GM12878 (cell line): ENCODE measurements at regions not wholly inside any gene's neighbourhood (a gene's known extent, or its start where the extent isn't known, plus 50 kb on each side); places are given as distances from the start of the nearest gene placed in this dataset.

Experiments used
- GABPA ChIP-seq: IDR thresholded peaks from 2 replicates; pipeline ENCODE4 v1.6.1; 2014; ENCODE audit warnings: antibody characterized with exemption, low read depth, mild to moderate bottlenecking, inconsistent platforms
- MEF2A ChIP-seq: IDR thresholded peaks from 2 replicates; pipeline ENCODE4 v1.6.1; 2011; ENCODE audit warnings: low read depth, mild to moderate bottlenecking, low read length, moderate library complexity; ENCODE audit not compliant: insufficient read depth
- POLR2A ChIP-seq: IDR thresholded peaks from 2 replicates; pipeline ENCODE4 v1.6.1; 2011; ENCODE audit warnings: low read depth, mild to moderate bottlenecking, low read length
- RFX5 ChIP-seq: IDR thresholded peaks from 2 replicates; pipeline ENCODE4 v1.6.1; 2011; ENCODE audit warnings: low read depth, low read length, improper control_type of control experiment
- SUPT20H ChIP-seq: IDR thresholded peaks from 2 replicates; pipeline ENCODE4 v1.6.1; 2011; ENCODE audit warnings: low read depth, mild to moderate bottlenecking, low read length, moderate library complexity, borderline replicate concordance; ENCODE audit not compliant: control insufficient read depth
- TF ChIP-seq, protein P1 (sequence below): IDR thresholded peaks from 2 replicates; pipeline ENCODE4 v1.6.1; 2012; ENCODE audit warnings: mild to moderate bottlenecking, low read depth, low read length
- TF ChIP-seq, protein P2 (sequence below), 3 experiments: IDR thresholded peaks in 2 of 3; conservative IDR thresholded peaks in 1 of 3; 2 replicates each; pipeline ENCODE4 v1.5.1; 2011; ENCODE audit warnings: low read depth in 3 of 3, low read length in 3 of 3, mild to moderate bottlenecking in 3 of 3, control low read depth in 2 of 3, moderate library complexity in 2 of 3, inconsistent platforms in 1 of 3, mixed read lengths in 1 of 3; ENCODE audit not compliant: control insufficient read depth in 2 of 3, insufficient read depth in 1 of 3; ENCODE audit errors: extremely low read depth in 1 of 3
- TF ChIP-seq, protein P3 (sequence below): fragments of 450-650 bp; IDR thresholded peaks from 2 replicates; pipeline ENCODE4 v1.6.1; 2017; ENCODE audit warnings: borderline replicate concordance

DNA sequence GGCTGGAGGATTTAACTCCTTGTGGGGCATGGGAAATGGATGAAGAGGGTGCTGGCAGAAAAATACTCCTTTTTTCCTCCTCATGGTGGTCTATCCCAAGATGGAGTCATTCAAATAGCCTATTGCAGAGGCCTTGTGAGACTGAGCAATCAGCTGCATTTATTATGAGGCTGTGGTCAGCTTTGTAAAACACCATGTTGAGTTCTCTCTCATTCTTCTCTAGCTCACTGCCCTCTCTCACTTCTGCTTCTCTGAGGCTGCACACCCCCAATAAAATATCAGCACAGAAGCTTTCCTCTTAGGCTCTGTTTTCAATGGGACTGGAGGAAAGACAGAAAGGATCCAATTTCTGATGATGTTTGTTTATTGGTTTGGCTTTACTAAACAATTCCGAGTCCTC is 467.1 kb downstream of the ADCYAP1 start:
- TF ChIP-seq, protein P1, sequence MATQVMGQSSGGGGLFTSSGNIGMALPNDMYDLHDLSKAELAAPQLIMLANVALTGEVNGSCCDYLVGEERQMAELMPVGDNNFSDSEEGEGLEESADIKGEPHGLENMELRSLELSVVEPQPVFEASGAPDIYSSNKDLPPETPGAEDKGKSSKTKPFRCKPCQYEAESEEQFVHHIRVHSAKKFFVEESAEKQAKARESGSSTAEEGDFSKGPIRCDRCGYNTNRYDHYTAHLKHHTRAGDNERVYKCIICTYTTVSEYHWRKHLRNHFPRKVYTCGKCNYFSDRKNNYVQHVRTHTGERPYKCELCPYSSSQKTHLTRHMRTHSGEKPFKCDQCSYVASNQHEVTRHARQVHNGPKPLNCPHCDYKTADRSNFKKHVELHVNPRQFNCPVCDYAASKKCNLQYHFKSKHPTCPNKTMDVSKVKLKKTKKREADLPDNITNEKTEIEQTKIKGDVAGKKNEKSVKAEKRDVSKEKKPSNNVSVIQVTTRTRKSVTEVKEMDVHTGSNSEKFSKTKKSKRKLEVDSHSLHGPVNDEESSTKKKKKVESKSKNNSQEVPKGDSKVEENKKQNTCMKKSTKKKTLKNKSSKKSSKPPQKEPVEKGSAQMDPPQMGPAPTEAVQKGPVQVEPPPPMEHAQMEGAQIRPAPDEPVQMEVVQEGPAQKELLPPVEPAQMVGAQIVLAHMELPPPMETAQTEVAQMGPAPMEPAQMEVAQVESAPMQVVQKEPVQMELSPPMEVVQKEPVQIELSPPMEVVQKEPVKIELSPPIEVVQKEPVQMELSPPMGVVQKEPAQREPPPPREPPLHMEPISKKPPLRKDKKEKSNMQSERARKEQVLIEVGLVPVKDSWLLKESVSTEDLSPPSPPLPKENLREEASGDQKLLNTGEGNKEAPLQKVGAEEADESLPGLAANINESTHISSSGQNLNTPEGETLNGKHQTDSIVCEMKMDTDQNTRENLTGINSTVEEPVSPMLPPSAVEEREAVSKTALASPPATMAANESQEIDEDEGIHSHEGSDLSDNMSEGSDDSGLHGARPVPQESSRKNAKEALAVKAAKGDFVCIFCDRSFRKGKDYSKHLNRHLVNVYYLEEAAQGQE = no peak
- TF ChIP-seq MEF2A (no peak), SUPT20H (no peak), GABPA (no peak), RFX5 (no peak), POLR2A (no peak)
- TF ChIP-seq, protein P2, sequence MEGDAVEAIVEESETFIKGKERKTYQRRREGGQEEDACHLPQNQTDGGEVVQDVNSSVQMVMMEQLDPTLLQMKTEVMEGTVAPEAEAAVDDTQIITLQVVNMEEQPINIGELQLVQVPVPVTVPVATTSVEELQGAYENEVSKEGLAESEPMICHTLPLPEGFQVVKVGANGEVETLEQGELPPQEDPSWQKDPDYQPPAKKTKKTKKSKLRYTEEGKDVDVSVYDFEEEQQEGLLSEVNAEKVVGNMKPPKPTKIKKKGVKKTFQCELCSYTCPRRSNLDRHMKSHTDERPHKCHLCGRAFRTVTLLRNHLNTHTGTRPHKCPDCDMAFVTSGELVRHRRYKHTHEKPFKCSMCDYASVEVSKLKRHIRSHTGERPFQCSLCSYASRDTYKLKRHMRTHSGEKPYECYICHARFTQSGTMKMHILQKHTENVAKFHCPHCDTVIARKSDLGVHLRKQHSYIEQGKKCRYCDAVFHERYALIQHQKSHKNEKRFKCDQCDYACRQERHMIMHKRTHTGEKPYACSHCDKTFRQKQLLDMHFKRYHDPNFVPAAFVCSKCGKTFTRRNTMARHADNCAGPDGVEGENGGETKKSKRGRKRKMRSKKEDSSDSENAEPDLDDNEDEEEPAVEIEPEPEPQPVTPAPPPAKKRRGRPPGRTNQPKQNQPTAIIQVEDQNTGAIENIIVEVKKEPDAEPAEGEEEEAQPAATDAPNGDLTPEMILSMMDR (IDR thresholded peaks at IDR 0.05 in 2 of 3, conservative IDR thresholded peaks at IDR 0.05 in 1 of 3; ENCODE audit: control insufficient read depth in 2 of 3, extremely low read depth in 1 of 3, insufficient read depth in 1 of 3, low read depth in 3 of 3, low read length in 3 of 3) = no peak
- TF ChIP-seq, protein P3, sequence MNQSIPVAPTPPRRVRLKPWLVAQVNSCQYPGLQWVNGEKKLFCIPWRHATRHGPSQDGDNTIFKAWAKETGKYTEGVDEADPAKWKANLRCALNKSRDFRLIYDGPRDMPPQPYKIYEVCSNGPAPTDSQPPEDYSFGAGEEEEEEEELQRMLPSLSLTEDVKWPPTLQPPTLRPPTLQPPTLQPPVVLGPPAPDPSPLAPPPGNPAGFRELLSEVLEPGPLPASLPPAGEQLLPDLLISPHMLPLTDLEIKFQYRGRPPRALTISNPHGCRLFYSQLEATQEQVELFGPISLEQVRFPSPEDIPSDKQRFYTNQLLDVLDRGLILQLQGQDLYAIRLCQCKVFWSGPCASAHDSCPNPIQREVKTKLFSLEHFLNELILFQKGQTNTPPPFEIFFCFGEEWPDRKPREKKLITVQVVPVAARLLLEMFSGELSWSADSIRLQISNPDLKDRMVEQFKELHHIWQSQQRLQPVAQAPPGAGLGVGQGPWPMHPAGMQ = no peak
